K562 (cell line): ENCODE measurements at regions not wholly inside any gene's neighbourhood (a gene's known extent, or its start where the extent isn't known, plus 50 kb on each side); places are given as distances from the start of the nearest gene placed in this dataset.
A peak's percentile ranks its signal among the peaks of the same experiment; 100 is the strongest.

ENCODE experiments used
- ATAC-seq: fragments of 200-7000 bp; cut with Tn5 transposase; 3 replicates; pipeline ENCODE4 v1.9.1; 2020; ENCODE audit warnings: moderate library complexity
- BruUV-seq: library from RNA; stranded (reverse); fragments of 400-500 nt; replicated peaks from 2 replicates; lab custom pipeline; 2021; lab: Mats Ljungman, UMichigan
- CTCF ChIA-PET: fragments of 300-600 bp; formaldehyde crosslinking; extraction: SDS; loops from one replicate; lab custom pipeline; 2021; ENCODE audit warnings: low intra/inter-chr PET ratio; lab: Yijun Ruan, JAX
- POLR2A ChIA-PET: fragments of 300-600, 350-650 bp; sonication (Branson Sonifier 250); formaldehyde crosslinking; extraction: SDS; loops from one replicate; lab custom pipeline; 2021; ENCODE audit warnings: antibody characterized with exemption, inconsistent platforms; lab: Yijun Ruan, JAX
- DNase-seq, 4 experiments: peaks; one replicate each; pipeline versions ENCODE4 v3.0.0 to v3.0.0-alpha.2; 2011 to 2018; ENCODE audit warnings: low spot score in 3 of 4, mixed read lengths in 3 of 4; ENCODE audit errors: extremely low read depth in 1 of 4
- FAIRE-seq: peaks from 2 replicates; lab custom pipeline; 2011; peaks lifted over from hg19 to GRCh38; lab: Jason Lieb, UNC
- H2AFZ ChIP-seq: 2 replicates; pipeline ENCODE4 v1.6.0; 2011; ENCODE audit warnings: low read depth, low read length, control low read depth, inconsistent platforms
- H3K27ac ChIP-seq: fragments of 200-600 bp; 3 replicates; pipeline ENCODE4 v1.8.0; 2011; ENCODE audit warnings: low read depth, mild to moderate bottlenecking, control low read depth, inconsistent platforms, low read length, moderate library complexity, mixed read lengths; ENCODE audit errors: extremely low read depth
- H3K27me3 ChIP-seq, 2 experiments: fragments of 300-600 bp in 1 of 2; 2 replicates in 1 of 2; 3 replicates in 1 of 2; pipeline versions ENCODE4 v1.6.0 to v1.8.0; 2011; ENCODE audit warnings: inconsistent platforms in 2 of 2, low read length in 2 of 2, mild to moderate bottlenecking in 1 of 2, mixed read lengths in 1 of 2, moderate library complexity in 1 of 2; ENCODE audit not compliant: control insufficient read depth in 2 of 2, insufficient read depth in 2 of 2
- H3K36me3 ChIP-seq: fragments of 300-600 bp; 3 replicates; pipeline ENCODE4 v1.8.0; 2011; ENCODE audit warnings: mild to moderate bottlenecking, low read length, inconsistent platforms; ENCODE audit not compliant: control insufficient read depth, insufficient read depth
- H3K4me1 ChIP-seq, 2 experiments: fragments of 200-600 bp in 1 of 2; replicated peaks in 1 of 2; 2 replicates in 1 of 2; 3 replicates in 1 of 2; pipeline versions ENCODE4 v1.5.1 to v1.8.0; 2011; ENCODE audit warnings: inconsistent platforms in 2 of 2, low read length in 2 of 2, mild to moderate bottlenecking in 1 of 2, mixed read lengths in 1 of 2, moderate library complexity in 1 of 2; ENCODE audit not compliant: control insufficient read depth in 2 of 2, insufficient read depth in 2 of 2
- H3K4me2 ChIP-seq: 2 replicates; pipeline ENCODE4 v1.6.1; 2011; ENCODE audit warnings: low read length, control low read depth, inconsistent platforms, mixed read lengths; ENCODE audit not compliant: insufficient read depth
- H3K4me3 ChIP-seq: fragments of 200-600 bp; sonication (generic), shearing (Covaris generic); 2 replicates; pipeline ENCODE4 v1.5.1; 2016; ENCODE audit warnings: control low read depth, inconsistent platforms
- H3K79me2 ChIP-seq: fragments of 200-600 bp; 3 replicates; pipeline ENCODE4 v1.8.0; 2011; ENCODE audit warnings: low read length, inconsistent platforms; ENCODE audit not compliant: control insufficient read depth, insufficient read depth
- H3K9ac ChIP-seq, 2 experiments: 2 replicates each; pipeline versions ENCODE4 v1.6.0 to v1.6.1; 2011; ENCODE audit warnings: low read depth in 2 of 2, low read length in 2 of 2, control low read depth in 1 of 2, inconsistent platforms in 1 of 2, mild to moderate bottlenecking in 1 of 2, mixed read lengths in 1 of 2; ENCODE audit not compliant: insufficient read depth in 1 of 2
- H3K9me1 ChIP-seq: one replicate; pipeline ENCODE4 v1.6.0; 2011; ENCODE audit warnings: inconsistent platforms, mild to moderate bottlenecking, low read length, moderate library complexity; ENCODE audit not compliant: control insufficient read depth, insufficient read depth
- H3K9me3 ChIP-seq: replicated peaks from 2 replicates; pipeline ENCODE4 v1.5.1; 2011; ENCODE audit warnings: low read depth, low read length, inconsistent platforms; ENCODE audit not compliant: control insufficient read depth, insufficient read depth
- H4K20me1 ChIP-seq: replicated peaks from 2 replicates; pipeline ENCODE4 v1.6.1; 2011; ENCODE audit warnings: low read length, inconsistent platforms, mixed read lengths; ENCODE audit not compliant: control insufficient read depth, insufficient read depth
- DDX20 ChIP-seq: fragments of 450-650 bp; IDR thresholded peaks from 2 replicates; pipeline ENCODE4 v1.6.1; 2016; ENCODE audit warnings: missing genetic modification characterization, low read depth, mild to moderate bottlenecking, missing compliant biosample characterization, moderate library complexity
- DNMT1 ChIP-seq: fragments of 450-650 bp; IDR thresholded peaks from 2 replicates; pipeline ENCODE4 v1.6.1; 2016; ENCODE audit warnings: antibody characterized with exemption, mild to moderate bottlenecking
- KAT2B ChIP-seq: IDR thresholded peaks from one replicate; pipeline ENCODE4 v1.6.1; 2012; ENCODE audit warnings: low read depth, mild to moderate bottlenecking, control low read depth, inconsistent platforms, low read length, moderate library complexity
- KAT8 ChIP-seq: fragments of 450-650 bp; IDR thresholded peaks from 2 replicates; pipeline ENCODE4 v1.6.1; 2016; ENCODE audit warnings: low read depth, mild to moderate bottlenecking
- KDM5B ChIP-seq: fragments of 200-600 bp; sonication (generic); IDR thresholded peaks from 2 replicates; pipeline ENCODE4 v1.6.1; 2012; ENCODE audit warnings: low read depth, mild to moderate bottlenecking, moderate library complexity, low read length, control low read depth, inconsistent platforms; ENCODE audit not compliant: insufficient replicate concordance
- SIRT6 ChIP-seq: IDR thresholded peaks from one replicate; pipeline ENCODE4 v1.6.1; 2012; ENCODE audit warnings: low read depth, mild to moderate bottlenecking, control low read depth, inconsistent platforms, low read length, moderate library complexity
- SIX5 ChIP-seq, 2 experiments: IDR thresholded peaks; 2 replicates each; pipeline ENCODE4 v1.6.1; 2011; ENCODE audit warnings: low read length in 2 of 2, borderline replicate concordance in 1 of 2, low read depth in 1 of 2, mild to moderate bottlenecking in 1 of 2, moderate library complexity in 1 of 2; ENCODE audit not compliant: insufficient read depth in 1 of 2
- TCF7 ChIP-seq: sonication (generic); IDR thresholded peaks from 2 replicates; pipeline ENCODE4 v1.6.1; 2016; ENCODE audit warnings: antibody characterized with exemption, borderline replicate concordance
- ZC3H11A ChIP-seq: IDR thresholded peaks from 2 replicates; pipeline ENCODE4 v1.6.1; 2012; ENCODE audit warnings: low read depth, low read length, improper control_type of control experiment
- ZNF408 ChIP-seq: fragments of 250-450 bp; sonication (Bioruptor Pico); IDR thresholded peaks from 2 replicates; pipeline ENCODE4 v1.4.0; 2020; ENCODE audit warnings: low read depth, mild to moderate bottlenecking, moderate library complexity
- WGBS: fragments of 100-300 bp; shearing (Covaris generic); methylation state at CpG from one replicate; pipeline ENCODE4 v1.1.6; 2016; ENCODE audit warnings: low coverage, mixed read lengths; ENCODE audit not compliant: insufficient coverage; ENCODE audit errors: missing lambda C conversion rate; 5-methylcytosine and 5-hydroxymethylcytosine counted together
- in situ Hi-C: fragments of 300-500 bp; cut with MboI; formaldehyde crosslinking; loops from 4 replicates; pipeline ENCODE4 v1.15.0; 2018; ENCODE audit warnings: inconsistent platforms, mixed read lengths
- intact Hi-C: fragments of 100-400 bp; cut with micrococcal nuclease; formaldehyde crosslinking; loops from 2 replicates; pipeline ENCODE4 v1.14.2; 2022
- TF ChIP-seq, protein P1 (sequence below): sonication (generic); formaldehyde crosslinking; IDR thresholded peaks from 2 replicates; pipeline ENCODE4 v1.8.0; 2022; ENCODE audit warnings: missing genetic modification reagents, mild to moderate bottlenecking, moderate library complexity, borderline replicate concordance
- TF ChIP-seq, protein P2 (sequence below), 3 experiments: IDR thresholded peaks in 2 of 3; conservative IDR thresholded peaks in 1 of 3; 2 replicates each; pipeline ENCODE4 v1.5.1; 2011 to 2012; ENCODE audit warnings: low read length in 3 of 3, mild to moderate bottlenecking in 3 of 3, control low read depth in 2 of 3, improper control_type of control experiment in 1 of 3, inconsistent platforms in 1 of 3, low read depth in 1 of 3, mixed read lengths in 1 of 3, moderate library complexity in 1 of 3; ENCODE audit not compliant: insufficient read depth in 2 of 3
- TF ChIP-seq, protein P3 (sequence below): sonication (generic); formaldehyde crosslinking; IDR thresholded peaks from 2 replicates; pipeline ENCODE4 v1.8.1; 2023; ENCODE audit warnings: missing genetic modification reagents, mild to moderate bottlenecking, borderline replicate concordance

DNA sequence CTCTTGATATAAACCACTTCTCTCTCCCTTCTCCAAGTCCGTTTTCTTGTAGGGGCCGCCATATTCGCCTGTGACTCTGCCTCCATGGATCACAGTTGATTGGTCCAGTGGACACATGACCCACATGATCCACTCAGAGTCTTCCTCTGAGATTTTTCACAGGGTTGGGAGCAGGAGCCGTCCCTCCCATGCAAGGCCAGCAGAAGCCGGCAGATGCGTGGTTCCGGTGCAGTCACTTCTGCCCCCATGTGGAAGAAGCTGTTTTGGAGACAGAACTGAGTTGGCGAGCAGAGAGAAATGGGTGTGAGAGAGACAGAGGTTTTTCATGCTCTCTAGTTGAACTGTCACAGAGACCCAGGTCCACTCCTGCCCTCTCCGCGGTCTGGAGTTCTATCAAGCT, 83.3 kb downstream of the C16orf95 start (continued):
- TF ChIP-seq, protein P1, sequence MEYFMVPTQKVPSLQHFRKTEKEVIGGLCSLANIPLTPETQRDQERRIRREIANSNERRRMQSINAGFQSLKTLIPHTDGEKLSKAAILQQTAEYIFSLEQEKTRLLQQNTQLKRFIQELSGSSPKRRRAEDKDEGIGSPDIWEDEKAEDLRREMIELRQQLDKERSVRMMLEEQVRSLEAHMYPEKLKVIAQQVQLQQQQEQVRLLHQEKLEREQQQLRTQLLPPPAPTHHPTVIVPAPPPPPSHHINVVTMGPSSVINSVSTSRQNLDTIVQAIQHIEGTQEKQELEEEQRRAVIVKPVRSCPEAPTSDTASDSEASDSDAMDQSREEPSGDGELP (CRISPR knock-in tag) = no peak
- TF ChIP-seq SIRT6 (no peak), KAT8 (no peak), DDX20 (tag) (no peak), DNMT1 (no peak), KDM5B (no peak)
- TF ChIP-seq, protein P2, sequence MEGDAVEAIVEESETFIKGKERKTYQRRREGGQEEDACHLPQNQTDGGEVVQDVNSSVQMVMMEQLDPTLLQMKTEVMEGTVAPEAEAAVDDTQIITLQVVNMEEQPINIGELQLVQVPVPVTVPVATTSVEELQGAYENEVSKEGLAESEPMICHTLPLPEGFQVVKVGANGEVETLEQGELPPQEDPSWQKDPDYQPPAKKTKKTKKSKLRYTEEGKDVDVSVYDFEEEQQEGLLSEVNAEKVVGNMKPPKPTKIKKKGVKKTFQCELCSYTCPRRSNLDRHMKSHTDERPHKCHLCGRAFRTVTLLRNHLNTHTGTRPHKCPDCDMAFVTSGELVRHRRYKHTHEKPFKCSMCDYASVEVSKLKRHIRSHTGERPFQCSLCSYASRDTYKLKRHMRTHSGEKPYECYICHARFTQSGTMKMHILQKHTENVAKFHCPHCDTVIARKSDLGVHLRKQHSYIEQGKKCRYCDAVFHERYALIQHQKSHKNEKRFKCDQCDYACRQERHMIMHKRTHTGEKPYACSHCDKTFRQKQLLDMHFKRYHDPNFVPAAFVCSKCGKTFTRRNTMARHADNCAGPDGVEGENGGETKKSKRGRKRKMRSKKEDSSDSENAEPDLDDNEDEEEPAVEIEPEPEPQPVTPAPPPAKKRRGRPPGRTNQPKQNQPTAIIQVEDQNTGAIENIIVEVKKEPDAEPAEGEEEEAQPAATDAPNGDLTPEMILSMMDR (IDR thresholded peaks at IDR 0.05 in 2 of 3, conservative IDR thresholded peaks at IDR 0.05 in 1 of 3; ENCODE audit: insufficient read depth in 2 of 3, low read depth in 1 of 3, low read length in 3 of 3) = peak; percentile 48 to 53 (median 53); a peak in 5 of 6 replicates

DNA sequence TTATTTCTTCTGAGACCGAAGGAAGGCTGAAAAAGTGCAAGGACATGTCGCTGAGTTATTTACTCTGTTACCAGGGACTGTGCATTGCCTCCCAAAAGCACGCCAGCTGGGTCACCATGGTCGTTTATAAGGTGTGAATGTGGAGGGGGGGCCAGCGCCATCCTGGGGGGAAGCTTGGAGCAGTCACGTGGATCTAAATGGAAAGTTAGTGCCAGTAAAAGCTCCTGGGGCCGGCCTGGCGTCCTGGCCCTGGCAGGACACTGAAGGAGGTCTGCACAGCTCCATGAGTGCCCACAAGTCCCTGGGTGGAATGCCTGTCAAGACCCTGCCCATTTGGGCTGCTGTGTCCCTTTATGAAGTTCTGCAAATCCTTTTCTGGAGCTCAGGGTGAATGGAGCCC, 82.6 kb downstream of the C16orf95 start:
- in situ Hi-C loops (no loop called here), intact Hi-C loops (no loop called here)
- TF ChIP-seq ZC3H11A (no peak), ZNF408 (no peak), SIX5 (IDR thresholded peaks at IDR 0.05; ENCODE audit: borderline replicate concordance in 1 of 2, insufficient read depth in 1 of 2, low read depth in 1 of 2, low read length in 2 of 2) (no peak), KAT2B (no peak), TCF7 (no peak)
- TF ChIP-seq, protein P3, sequence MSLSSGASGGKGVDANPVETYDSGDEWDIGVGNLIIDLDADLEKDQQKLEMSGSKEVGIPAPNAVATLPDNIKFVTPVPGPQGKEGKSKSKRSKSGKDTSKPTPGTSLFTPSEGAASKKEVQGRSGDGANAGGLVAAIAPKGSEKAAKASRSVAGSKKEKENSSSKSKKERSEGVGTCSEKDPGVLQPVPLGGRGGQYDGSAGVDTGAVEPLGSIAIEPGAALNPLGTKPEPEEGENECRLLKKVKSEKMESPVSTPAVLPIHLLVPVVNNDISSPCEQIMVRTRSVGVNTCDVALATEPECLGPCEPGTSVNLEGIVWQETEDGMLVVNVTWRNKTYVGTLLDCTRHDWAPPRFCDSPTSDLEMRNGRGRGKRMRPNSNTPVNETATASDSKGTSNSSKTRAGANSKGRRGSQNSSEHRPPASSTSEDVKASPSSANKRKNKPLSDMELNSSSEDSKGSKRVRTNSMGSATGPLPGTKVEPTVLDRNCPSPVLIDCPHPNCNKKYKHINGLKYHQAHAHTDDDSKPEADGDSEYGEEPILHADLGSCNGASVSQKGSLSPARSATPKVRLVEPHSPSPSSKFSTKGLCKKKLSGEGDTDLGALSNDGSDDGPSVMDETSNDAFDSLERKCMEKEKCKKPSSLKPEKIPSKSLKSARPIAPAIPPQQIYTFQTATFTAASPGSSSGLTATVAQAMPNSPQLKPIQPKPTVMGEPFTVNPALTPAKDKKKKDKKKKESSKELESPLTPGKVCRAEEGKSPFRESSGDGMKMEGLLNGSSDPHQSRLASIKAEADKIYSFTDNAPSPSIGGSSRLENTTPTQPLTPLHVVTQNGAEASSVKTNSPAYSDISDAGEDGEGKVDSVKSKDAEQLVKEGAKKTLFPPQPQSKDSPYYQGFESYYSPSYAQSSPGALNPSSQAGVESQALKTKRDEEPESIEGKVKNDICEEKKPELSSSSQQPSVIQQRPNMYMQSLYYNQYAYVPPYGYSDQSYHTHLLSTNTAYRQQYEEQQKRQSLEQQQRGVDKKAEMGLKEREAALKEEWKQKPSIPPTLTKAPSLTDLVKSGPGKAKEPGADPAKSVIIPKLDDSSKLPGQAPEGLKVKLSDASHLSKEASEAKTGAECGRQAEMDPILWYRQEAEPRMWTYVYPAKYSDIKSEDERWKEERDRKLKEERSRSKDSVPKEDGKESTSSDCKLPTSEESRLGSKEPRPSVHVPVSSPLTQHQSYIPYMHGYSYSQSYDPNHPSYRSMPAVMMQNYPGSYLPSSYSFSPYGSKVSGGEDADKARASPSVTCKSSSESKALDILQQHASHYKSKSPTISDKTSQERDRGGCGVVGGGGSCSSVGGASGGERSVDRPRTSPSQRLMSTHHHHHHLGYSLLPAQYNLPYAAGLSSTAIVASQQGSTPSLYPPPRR (CRISPR knock-in tag) = no peak
- FAIRE-seq = no peak
- no TSS peak for BruUV-seq
- no peak overlapping the region for H2AFZ ChIP-seq
- H3K9ac ChIP-seq = no peak overlapping the region
- DNase-seq = no peak
- CTCF ChIA-PET = interaction anchor here (0.6 kb wide), 1 partner anchor 397 kb away, joined by 3 read pairs; no protein-coding TSS in a partner anchor
- H3K9me3 ChIP-seq = no peaks in the 10 kb centered on the region; the same call in 1 of the 2 replicates
- peaks cover 0 to 4% of the 10 kb centered on the region in 2 experiments; a peak in 1 of 5 replicates for H3K4me1 ChIP-seq
- peaks cover 0 to 19% of the 10 kb centered on the region in 2 experiments; a peak in 2 of 5 replicates for H3K27me3 ChIP-seq
- ATAC-seq = no peak
- peaks cover 5% of the 10 kb centered on the region; the same call in 1 of the 2 replicates for H4K20me1 ChIP-seq
- no peak overlapping the region for H3K4me3 ChIP-seq
- 18% methylated on average over 8 of the region's 8 CpGs for WGBS
- no peak overlapping the region for H3K27ac ChIP-seq
- H3K79me2 ChIP-seq = no peaks in the 10 kb centered on the region
- POLR2A ChIA-PET = interaction anchor here (0.7 to 1.4 kb wide), 3 partner anchors 11 to 116 kb away, joined by 3 to 6 read pairs (median 3); no protein-coding TSS in a partner anchor
- H3K36me3 ChIP-seq = no peaks in the 10 kb centered on the region
- no peak overlapping the region for H3K4me2 ChIP-seq
- H3K9me1 ChIP-seq = no peaks in the 10 kb centered on the region
